ENCODE measurements at regions not wholly inside any gene's neighbourhood (a gene's known extent, or its start where the extent isn't known, plus 50 kb on each side); places are given as distances from the start of the nearest gene placed in this dataset.

DNA sequence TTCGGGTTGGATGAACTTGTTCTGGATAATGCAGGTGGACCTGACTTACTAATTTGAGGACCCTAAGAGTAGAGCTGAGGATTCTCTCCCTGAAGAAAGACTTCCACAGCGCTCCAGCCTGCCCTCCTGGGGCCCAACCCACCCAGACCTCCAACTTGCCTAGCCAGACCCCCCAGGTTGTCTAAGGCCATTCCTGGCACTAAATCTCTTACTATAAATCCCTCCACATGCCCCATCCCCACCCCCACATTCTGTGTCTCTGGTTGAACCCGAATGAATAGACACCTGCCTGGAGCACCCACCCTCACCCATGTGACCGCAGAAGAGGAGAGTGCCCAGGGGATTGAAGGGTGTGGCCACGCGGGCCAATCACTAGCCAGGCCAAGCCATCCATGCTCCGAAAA is 1480.0 kb downstream of the TBC1D22A start:
- TF ChIP-seq POLR2A (IDR thresholded peaks at IDR 0.05) (no peak), CTCF (IDR thresholded peaks at IDR 0.05 in 8 of 11, conservative IDR thresholded peaks at IDR 0.05 in 3 of 11) (no peak)

Measured in spleen (tissue), 7 donors.